SKM-1 treated with dmso at 0.1 percent for 144 hours (cell line): ENCODE measurements at regions not wholly inside any gene's neighbourhood (a gene's known extent, or its start where the extent isn't known, plus 50 kb on each side); places are given as distances from the start of the nearest gene placed in this dataset.
"Not testable (repeated sequence)": the region's sequence is repeated elsewhere in the genome, so short reads cannot be mapped to it uniquely, and the experiment has no call there.

ENCODE experiments used
- DNase-seq: peaks from one replicate; lab custom pipeline; 2025; ENCODE audit not compliant: unreplicated experiment; lab: John Stamatoyannopoulos, UW

- no peak for DNase-seq
Observed at GRCh38 chr5:158039441-158039840, 180.5 kb upstream of the CLINT1 start.

- not testable (repeated sequence) for DNase-seq
Observed at GRCh38 chr5:158036983-158037595, 178.1 kb upstream of the CLINT1 start.

- not testable (repeated sequence) for DNase-seq
Observed at GRCh38 chr5:158034586-158034985, 175.6 kb upstream of the CLINT1 start.

DNA sequence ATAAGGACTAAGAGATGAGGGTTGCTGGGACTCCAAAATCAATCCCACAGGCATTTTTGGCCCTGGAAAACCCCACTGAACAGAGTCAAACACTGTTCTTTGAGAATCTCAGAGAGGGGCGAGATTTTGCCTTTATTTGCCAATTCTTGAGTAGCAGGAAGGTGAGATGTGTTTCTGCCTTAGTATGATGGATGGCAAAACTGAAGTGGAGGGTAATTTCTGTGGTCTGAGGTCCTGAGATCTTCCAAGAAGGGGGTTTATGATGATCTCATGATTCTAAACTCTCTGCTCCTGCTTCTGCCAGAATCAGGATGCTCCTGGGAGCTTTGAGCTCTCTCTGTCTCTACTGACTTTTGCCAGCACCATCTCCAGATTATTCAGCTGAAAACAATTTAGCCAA is 174.8 kb upstream of the CLINT1 start:
- DNase-seq: no peak

- no peak for DNase-seq
Observed at GRCh38 chr5:158033076-158033475, 174.1 kb upstream of the CLINT1 start.

DNA sequence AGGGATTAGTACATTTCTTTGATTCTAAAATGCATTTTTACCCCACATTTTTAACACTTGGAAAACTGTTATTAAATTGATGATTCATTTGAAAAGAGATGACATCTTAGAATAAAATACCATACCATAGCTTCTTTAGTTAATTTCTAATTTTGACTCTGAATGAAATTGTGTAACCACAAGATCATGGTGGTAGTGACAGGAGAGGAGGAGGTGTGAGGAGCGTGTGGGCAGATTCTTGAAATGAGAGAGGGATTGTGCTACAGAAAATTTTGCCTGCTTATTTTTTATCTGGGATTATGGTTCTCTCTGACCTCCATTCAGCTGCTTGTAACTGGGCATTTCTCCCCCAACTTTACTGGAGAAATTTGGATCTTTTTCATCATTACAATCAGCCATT is 173.3 kb upstream of the CLINT1 start:
- no peak for DNase-seq

- no peak for DNase-seq
Observed at GRCh38 chr5:158027806-158028775, 169.1 kb upstream of the CLINT1 start.

DNA sequence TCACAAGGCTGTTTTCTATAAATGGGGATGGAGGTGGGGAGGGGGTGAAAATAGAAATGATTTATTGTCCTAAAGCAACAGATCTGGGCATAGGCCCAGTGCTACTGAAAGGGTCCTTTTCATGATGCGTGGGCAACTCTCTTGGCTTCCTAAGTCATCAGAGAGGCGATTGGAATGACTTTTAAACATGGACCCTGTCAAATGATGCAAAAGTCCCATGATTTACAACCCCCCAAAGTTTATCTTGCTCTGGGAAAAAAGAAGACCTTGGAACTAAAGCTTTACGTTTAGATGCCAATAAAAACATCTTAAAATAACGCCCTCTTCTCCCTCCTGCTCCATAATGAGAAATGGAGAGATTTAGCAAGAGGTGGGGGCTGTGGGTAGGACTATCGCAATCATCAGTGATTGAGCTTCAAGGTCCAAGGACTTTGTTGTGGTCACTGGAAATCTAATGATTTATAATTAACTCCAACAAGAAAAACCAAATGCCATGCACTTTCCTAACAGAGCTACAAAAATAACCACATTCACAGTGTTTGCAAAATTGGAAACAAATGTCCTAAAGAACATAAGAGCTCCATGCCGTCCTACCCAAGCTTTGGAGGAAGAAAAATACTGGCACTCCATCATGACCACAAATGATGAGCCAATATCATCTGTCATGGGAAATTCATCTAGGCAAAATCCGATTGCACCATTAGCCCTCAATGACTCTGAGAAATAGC is 167.5 kb upstream of the CLINT1 start:
- DNase-seq: no peak

- no peak for DNase-seq
Observed at GRCh38 chr5:158023266-158023665, 164.3 kb upstream of the CLINT1 start.

GRCh38 chr5:158022837-158023236 is 163.9 kb upstream of the CLINT1 start:
- no peak for DNase-seq

- DNase-seq: no peak
Observed at GRCh38 chr5:158022393-158022792, 163.4 kb upstream of the CLINT1 start.

DNA sequence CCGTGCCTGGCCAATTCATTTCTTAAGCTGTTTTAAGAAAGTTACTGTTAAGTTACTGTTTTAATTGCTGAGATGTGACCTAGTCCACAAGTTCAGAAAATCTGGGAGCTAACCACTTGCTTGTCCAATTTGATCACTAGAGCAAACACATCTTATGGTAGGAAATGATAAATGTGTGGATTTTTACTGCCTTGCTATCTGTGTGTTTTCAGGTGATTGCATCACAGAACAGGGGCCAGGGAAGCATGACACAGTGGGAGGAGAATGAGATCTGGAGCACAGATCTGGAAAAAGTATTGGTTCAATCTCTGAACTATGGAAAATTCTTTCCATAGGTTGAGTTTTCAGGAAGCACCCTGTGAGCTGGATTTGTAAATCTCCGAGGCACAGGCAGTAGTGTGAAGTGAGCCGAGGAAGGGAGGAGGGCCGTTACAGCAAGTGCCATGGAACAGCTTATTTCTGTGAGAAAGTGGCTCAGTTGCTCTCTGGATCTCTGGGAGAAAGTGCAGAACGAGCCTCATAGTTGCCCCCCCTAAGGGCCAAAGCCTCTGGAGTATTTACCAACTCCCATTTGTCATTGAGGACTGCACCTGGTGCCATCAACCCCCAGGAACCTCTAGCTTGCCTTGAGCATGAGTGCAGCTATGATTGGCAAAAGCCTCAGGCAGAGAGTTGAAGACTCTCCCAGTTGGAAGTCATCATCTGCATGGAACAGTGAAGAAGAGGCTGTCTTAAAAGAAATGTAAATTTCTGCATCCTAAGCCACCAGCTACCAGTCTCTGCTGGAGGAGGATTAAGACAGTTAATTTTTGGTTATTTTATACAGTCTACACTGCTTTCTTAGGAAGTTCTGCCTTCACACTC is 161.8 kb upstream of the CLINT1 start:
- no peak for DNase-seq

DNA sequence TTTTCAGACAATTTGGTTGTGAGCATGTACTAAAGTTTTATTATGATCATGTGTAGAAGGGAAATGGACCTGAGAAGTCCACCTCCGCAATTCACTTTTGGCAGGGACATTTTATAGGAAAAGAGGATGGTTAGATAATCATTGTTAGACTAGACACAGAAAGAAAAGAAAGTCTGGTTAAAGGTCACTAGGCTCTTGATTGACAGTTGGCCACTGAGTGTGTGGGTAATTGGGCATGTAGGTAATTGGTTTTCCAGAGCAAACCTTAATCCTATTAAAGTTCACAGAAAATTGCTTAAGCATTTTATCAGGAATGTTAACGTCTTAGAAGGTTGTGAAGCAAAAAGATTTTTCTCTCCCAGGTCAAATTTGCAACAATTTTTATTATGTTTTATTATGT is 158.5 kb upstream of the CLINT1 start:
- no peak for DNase-seq

- no peak for DNase-seq
Observed at GRCh38 chr5:158014372-158014771, 155.4 kb upstream of the CLINT1 start.

GRCh38 chr5:158013939-158014338 is 155.0 kb upstream of the CLINT1 start:
- no peak for DNase-seq

DNA sequence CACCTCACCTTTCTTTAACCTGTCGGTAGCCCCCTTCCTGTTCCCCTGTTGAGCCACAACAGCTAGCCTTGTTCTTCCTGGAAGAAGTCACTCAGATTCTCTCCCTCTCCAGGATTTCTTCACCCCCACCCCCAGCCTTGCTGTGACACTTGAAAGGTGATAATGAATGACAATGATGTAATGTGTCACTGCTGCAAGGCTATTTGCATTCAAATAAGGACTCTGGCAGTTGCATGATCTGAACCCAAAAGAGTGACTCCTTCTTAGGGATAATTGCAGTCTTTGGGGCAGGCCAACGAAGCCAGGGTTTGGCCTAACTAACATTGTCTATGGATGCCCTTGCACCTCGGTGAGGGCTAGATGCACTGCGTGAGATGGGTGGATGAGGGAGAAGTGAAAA is 154.4 kb upstream of the CLINT1 start:
- no peak for DNase-seq

GRCh38 chr5:158011422-158011821 is 152.5 kb upstream of the CLINT1 start:
- DNase-seq: no peak

DNA sequence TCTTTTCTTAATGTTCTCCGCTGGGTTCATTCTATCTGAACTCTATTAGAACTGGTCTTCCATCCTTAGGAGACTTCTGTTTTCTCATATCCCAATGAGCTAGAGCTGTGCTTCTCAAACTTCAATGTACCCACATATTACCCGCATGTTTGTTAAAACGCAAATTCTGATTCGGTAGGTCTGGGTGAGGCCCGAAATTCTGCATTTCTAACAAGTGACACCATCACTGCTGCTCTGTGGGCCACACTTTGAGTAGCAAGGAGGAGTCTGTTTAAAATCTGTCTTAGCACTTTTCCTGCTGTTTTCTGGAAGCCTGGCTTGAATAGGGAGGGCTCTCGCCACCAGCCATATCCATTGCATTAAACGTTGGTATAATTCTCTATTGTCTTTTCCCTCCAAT is 151.9 kb upstream of the CLINT1 start:
- no peak for DNase-seq

DNA sequence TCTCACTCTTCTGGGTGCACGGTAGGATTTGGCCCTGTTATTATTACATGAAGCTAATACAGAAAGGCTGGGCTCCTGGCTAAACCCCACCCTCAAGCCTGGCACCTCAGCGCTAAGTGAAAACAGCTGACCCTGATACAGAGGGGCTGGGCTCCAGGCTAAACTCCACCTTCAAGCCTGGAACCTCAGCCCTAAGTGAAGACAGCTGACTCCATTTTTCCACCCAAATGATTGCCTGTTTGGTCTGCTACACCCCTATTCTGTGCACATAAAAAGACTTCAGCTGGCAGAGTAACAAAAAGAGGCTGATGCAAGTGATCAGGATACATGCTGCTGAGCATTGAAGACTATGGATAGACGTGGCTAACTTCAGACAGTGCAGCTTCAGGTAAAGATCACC is 148.4 kb upstream of the CLINT1 start:
- no peak for DNase-seq

GRCh38 chr5:157999696-158000095 is 140.8 kb upstream of the CLINT1 start:
- no peak for DNase-seq

DNA sequence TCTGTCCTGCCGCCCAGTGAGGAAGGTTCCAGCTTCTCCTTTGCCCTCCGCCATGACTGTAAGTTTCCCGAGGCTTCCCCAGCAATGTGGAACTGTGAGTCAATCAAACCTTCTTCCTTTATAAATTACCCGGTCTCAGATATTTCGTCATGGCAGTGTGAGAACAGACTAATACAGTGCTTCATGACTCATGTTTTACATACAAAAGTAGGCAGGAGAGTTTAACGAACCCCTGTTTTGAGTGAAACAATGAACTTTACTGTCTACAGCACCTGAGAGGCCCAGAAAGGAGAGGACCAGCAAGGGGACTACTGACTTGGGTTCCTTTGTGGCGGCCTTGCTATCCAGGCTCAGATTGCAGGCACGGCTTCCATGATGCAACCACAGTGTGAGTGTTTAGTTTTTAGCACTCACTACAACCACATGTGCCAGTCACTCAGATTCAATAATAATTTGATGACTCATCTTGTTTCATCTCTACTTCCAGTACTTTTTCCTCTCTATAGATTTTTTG is 139.1 kb upstream of the CLINT1 start:
- no peak for DNase-seq
